K562 (cell line): ENCODE measurements at regions not wholly inside any gene's neighbourhood (a gene's known extent, or its start where the extent isn't known, plus 50 kb on each side); places are given as distances from the start of the nearest gene placed in this dataset.

Source experiments
- CBX2 ChIP-seq: fragments of 200-600 bp; sonication (generic); IDR thresholded peaks from one replicate; pipeline ENCODE4 v1.6.1; 2012; ENCODE audit warnings: mild to moderate bottlenecking, low read length, inconsistent platforms; ENCODE audit not compliant: insufficient read depth, poor library complexity, severe bottlenecking
- CTBP1 ChIP-seq: fragments of 450-650 bp; IDR thresholded peaks from 2 replicates; pipeline ENCODE4 v1.6.1; 2016; ENCODE audit warnings: borderline replicate concordance
- FOXK2 ChIP-seq, 2 experiments: fragments of 450-650 bp; IDR thresholded peaks in 1 of 2; conservative IDR thresholded peaks in 1 of 2; 2 replicates each; pipeline ENCODE4 v1.6.1; 2016; ENCODE audit warnings: low read depth in 2 of 2, mild to moderate bottlenecking in 1 of 2
- GATAD2A ChIP-seq: fragments of 450-650 bp; IDR thresholded peaks from 2 replicates; pipeline ENCODE4 v1.6.1; 2017
- GATAD2B ChIP-seq: fragments of 450-650 bp; IDR thresholded peaks from 2 replicates; pipeline ENCODE4 v1.6.1; 2017; ENCODE audit warnings: mild to moderate bottlenecking, borderline replicate concordance
- ILF3 ChIP-seq: fragments of 450-650 bp; IDR thresholded peaks from 2 replicates; pipeline ENCODE4 v1.6.1; 2018; ENCODE audit warnings: antibody characterized with exemption, mild to moderate bottlenecking, moderate library complexity, borderline replicate concordance
- JUND ChIP-seq, 2 experiments: IDR thresholded peaks; 2 replicates in 1 of 2; 3 replicates in 1 of 2; pipeline ENCODE4 v1.6.1; 2011; ENCODE audit warnings: borderline replicate concordance in 2 of 2, low read depth in 2 of 2, low read length in 2 of 2, improper control_type of control experiment in 1 of 2, missing biosample characterization in 1 of 2, missing genetic modification characterization in 1 of 2, missing genetic modification reagents in 1 of 2
- MAFF ChIP-seq: IDR thresholded peaks from 2 replicates; pipeline ENCODE4 v1.6.1; 2012; ENCODE audit warnings: low read length, improper control_type of control experiment
- MAFK ChIP-seq: IDR thresholded peaks from 2 replicates; pipeline ENCODE4 v1.6.1; 2011; ENCODE audit warnings: low read length, improper control_type of control experiment
- NFYB ChIP-seq: IDR thresholded peaks from 2 replicates; pipeline ENCODE4 v1.6.1; 2011; ENCODE audit warnings: mild to moderate bottlenecking, moderate library complexity; ENCODE audit not compliant: insufficient read length; ENCODE audit errors: extremely low read depth
- SIX5 ChIP-seq, 2 experiments: IDR thresholded peaks; 2 replicates each; pipeline ENCODE4 v1.6.1; 2011; ENCODE audit warnings: low read length in 2 of 2, borderline replicate concordance in 1 of 2, low read depth in 1 of 2, mild to moderate bottlenecking in 1 of 2, moderate library complexity in 1 of 2; ENCODE audit not compliant: insufficient read depth in 1 of 2
- SMARCA4 ChIP-seq: fragments of 450-650 bp; IDR thresholded peaks from 2 replicates; pipeline ENCODE4 v1.6.1; 2016
- TAF9B ChIP-seq: fragments of 450-650 bp; IDR thresholded peaks from 2 replicates; pipeline ENCODE4 v1.6.1; 2018; ENCODE audit warnings: mild to moderate bottlenecking; ENCODE audit not compliant: partially characterized antibody
- U2AF2 ChIP-seq: fragments of 200-400 bp; formaldehyde crosslinking; optimal IDR thresholded peaks from 2 replicates; pipeline ENCODE3; 2017; ENCODE audit warnings: low read depth, mild to moderate bottlenecking, low read length
- ZKSCAN1 ChIP-seq: fragments of 150-350 bp; IDR thresholded peaks from 2 replicates; pipeline ENCODE4 v1.6.1; 2016; ENCODE audit warnings: low read depth, low read length
- ZNF143 ChIP-seq: sonication (generic); formaldehyde crosslinking; IDR thresholded peaks from 2 replicates; pipeline ENCODE4 v1.9.0; 2022; ENCODE audit warnings: mild to moderate bottlenecking, missing genetic modification reagents
- ZNF197 ChIP-seq: fragments of 200-800 bp; sonication (Bioruptor generic); IDR thresholded peaks from 2 replicates; pipeline ENCODE4 v1.6.1; 2016; ENCODE audit warnings: low read depth, missing genetic modification characterization, missing compliant biosample characterization
- ZNF239 ChIP-seq: fragments of 250-450 bp; sonication (Bioruptor Pico); IDR thresholded peaks from 2 replicates; pipeline ENCODE4 v1.4.0; 2020; ENCODE audit warnings: mild to moderate bottlenecking
- ZNF311 ChIP-seq: fragments of 250-450 bp; sonication (Bioruptor Pico); IDR thresholded peaks from 2 replicates; pipeline ENCODE4 v1.4.0; 2020; ENCODE audit warnings: mild to moderate bottlenecking, moderate library complexity
- TF ChIP-seq, protein P1 (sequence below): fragments of 250-450 bp; sonication (Bioruptor Pico); IDR thresholded peaks from 2 replicates; pipeline ENCODE4 v1.5.0; 2020; ENCODE audit warnings: mild to moderate bottlenecking, borderline replicate concordance
- TF ChIP-seq, protein P2 (sequence below): fragments of 450-650 bp; formaldehyde crosslinking; IDR thresholded peaks from 2 replicates; pipeline ENCODE4 v1.4.0; 2022; ENCODE audit warnings: missing genetic modification characterization
- TF ChIP-seq, protein P3 (sequence below): fragments of 450-650 bp; IDR thresholded peaks from 2 replicates; pipeline ENCODE4 v1.6.1; 2017; ENCODE audit warnings: antibody characterized with exemption
- TF ChIP-seq, protein P4 (sequence below): sonication (generic); formaldehyde crosslinking; IDR thresholded peaks from 2 replicates; pipeline ENCODE4 v1.8.0; 2022; ENCODE audit warnings: mild to moderate bottlenecking, missing genetic modification reagents

DNA sequence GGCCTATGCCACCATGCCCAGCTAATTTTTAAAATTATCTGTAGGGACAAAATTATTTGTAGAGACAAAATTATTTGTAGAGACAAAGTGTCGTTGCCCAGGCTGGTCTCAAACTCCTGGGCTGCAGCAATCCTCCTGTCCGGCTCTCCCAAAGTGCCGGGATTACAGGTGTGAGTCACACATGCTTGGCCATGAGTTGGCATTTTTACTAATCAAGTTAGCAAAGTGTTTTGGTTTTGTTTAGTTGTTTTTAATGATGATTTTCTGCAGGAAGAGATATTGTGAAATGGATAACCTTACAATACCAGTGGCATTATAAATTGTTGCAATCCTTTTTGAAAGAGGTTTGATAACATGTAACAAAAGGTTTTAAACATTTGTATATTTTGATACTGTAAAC, 65.3 kb upstream of the MAGI3 start (continued):
- TF ChIP-seq SIX5 (IDR thresholded peaks at IDR 0.05; ENCODE audit: borderline replicate concordance in 1 of 2, insufficient read depth in 1 of 2, low read depth in 1 of 2, low read length in 2 of 2), result no peak
- TF ChIP-seq, protein P1, sequence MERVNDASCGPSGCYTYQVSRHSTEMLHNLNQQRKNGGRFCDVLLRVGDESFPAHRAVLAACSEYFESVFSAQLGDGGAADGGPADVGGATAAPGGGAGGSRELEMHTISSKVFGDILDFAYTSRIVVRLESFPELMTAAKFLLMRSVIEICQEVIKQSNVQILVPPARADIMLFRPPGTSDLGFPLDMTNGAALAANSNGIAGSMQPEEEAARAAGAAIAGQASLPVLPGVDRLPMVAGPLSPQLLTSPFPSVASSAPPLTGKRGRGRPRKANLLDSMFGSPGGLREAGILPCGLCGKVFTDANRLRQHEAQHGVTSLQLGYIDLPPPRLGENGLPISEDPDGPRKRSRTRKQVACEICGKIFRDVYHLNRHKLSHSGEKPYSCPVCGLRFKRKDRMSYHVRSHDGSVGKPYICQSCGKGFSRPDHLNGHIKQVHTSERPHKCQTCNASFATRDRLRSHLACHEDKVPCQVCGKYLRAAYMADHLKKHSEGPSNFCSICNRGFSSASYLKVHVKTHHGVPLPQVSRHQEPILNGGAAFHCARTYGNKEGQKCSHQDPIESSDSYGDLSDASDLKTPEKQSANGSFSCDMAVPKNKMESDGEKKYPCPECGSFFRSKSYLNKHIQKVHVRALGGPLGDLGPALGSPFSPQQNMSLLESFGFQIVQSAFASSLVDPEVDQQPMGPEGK (CRISPR knock-in tag), result no peak
- TF ChIP-seq U2AF2, result no peak
- no peak for TF ChIP-seq NFYB
- no peak for TF ChIP-seq ZKSCAN1
- TF ChIP-seq GATAD2B, result no peak
- no peak for TF ChIP-seq ZNF239
- peak; percentile 81 for TF ChIP-seq JUND (IDR thresholded peaks at IDR 0.05; ENCODE audit: borderline replicate concordance, low read depth, low read length)
- TF ChIP-seq JUND (tag; IDR thresholded peaks at IDR 0.05; ENCODE audit: borderline replicate concordance, low read depth, low read length), result peak; percentile 60; the same call in 1 of the 3 replicates
- TF ChIP-seq TAF9B, result no peak
- TF ChIP-seq ZNF311 (CRISPR knock-in tag), result no peak
- TF ChIP-seq ZNF197 (CRISPR knock-in tag), result no peak
- no peak for TF ChIP-seq CBX2
- TF ChIP-seq, protein P2, sequence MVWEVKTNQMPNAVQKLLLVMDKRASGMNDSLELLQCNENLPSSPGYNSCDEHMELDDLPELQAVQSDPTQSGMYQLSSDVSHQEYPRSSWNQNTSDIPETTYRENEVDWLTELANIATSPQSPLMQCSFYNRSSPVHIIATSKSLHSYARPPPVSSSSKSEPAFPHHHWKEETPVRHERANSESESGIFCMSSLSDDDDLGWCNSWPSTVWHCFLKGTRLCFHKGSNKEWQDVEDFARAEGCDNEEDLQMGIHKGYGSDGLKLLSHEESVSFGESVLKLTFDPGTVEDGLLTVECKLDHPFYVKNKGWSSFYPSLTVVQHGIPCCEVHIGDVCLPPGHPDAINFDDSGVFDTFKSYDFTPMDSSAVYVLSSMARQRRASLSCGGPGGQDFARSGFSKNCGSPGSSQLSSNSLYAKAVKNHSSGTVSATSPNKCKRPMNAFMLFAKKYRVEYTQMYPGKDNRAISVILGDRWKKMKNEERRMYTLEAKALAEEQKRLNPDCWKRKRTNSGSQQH (CRISPR knock-in tag), result no peak
- peak; percentile 56; the same call in 1 of the 2 replicates for TF ChIP-seq SMARCA4
- peak; percentile 74; the same call in 1 of the 2 replicates for TF ChIP-seq MAFF
- TF ChIP-seq ZNF143 (CRISPR knock-in tag), result no peak
- TF ChIP-seq ILF3, result no peak
- TF ChIP-seq GATAD2A, result no peak
- TF ChIP-seq, protein P3, sequence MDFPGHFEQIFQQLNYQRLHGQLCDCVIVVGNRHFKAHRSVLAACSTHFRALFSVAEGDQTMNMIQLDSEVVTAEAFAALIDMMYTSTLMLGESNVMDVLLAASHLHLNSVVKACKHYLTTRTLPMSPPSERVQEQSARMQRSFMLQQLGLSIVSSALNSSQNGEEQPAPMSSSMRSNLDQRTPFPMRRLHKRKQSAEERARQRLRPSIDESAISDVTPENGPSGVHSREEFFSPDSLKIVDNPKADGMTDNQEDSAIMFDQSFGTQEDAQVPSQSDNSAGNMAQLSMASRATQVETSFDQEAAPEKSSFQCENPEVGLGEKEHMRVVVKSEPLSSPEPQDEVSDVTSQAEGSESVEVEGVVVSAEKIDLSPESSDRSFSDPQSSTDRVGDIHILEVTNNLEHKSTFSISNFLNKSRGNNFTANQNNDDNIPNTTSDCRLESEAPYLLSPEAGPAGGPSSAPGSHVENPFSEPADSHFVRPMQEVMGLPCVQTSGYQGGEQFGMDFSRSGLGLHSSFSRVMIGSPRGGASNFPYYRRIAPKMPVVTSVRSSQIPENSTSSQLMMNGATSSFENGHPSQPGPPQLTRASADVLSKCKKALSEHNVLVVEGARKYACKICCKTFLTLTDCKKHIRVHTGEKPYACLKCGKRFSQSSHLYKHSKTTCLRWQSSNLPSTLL, result no peak
- TF ChIP-seq FOXK2 (conservative IDR thresholded peaks at IDR 0.05 in 1 of 2, IDR thresholded peaks at IDR 0.05 in 1 of 2; ENCODE audit: low read depth in 2 of 2), result no peak
- TF ChIP-seq, protein P4, sequence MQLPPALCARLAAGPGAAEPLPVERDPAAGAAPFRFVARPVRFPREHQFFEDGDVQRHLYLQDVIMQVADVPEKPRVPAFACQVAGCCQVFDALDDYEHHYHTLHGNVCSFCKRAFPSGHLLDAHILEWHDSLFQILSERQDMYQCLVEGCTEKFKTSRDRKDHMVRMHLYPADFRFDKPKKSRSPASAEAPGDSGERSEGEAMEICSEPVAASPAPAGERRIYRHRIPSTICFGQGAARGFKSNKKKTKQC, result no peak
- TF ChIP-seq MAFK, result peak; percentile 67; the same call in 1 of the 2 replicates
- no peak for TF ChIP-seq CTBP1
